ENCODE measurements at regions not wholly inside any gene's neighbourhood (a gene's known extent, or its start where the extent isn't known, plus 50 kb on each side); places are given as distances from the start of the nearest gene placed in this dataset.

GRCh38 chr12:17618831-17619230, 471.2 kb downstream of the RERGL start:
- TF ChIP-seq HMG20A (CRISPR knock-in tag; conservative IDR thresholded peaks at IDR 0.05) = no peak
- no peak for TF ChIP-seq ZBTB5 (IDR thresholded peaks at IDR 0.05)
- TF ChIP-seq CTCF (IDR thresholded peaks at IDR 0.05 in 2 of 3, conservative IDR thresholded peaks at IDR 0.05 in 1 of 3; ENCODE audit: insufficient read depth in 2 of 3, low read depth in 1 of 3, low read length in 3 of 3) = no peak
- TF ChIP-seq GTF2B (IDR thresholded peaks at IDR 0.05; ENCODE audit: extremely low read depth, insufficient read length) = no peak

Measured in K562 (cell line).